ENCODE measurements at regions not wholly inside any gene's neighbourhood (a gene's known extent, or its start where the extent isn't known, plus 50 kb on each side); places are given as distances from the start of the nearest gene placed in this dataset.

GRCh38 chr2:195047955-195048354, 609.1 kb upstream of the SLC39A10 start:
- no peak for TF ChIP-seq CTCF (IDR thresholded peaks at IDR 0.05; ENCODE audit: unreplicated experiment)
- POLR2A ChIA-PET = no interaction called here
- CTCF ChIA-PET = no interaction called here
- intact Hi-C loops (cut with micrococcal nuclease) = no loop called here
- no peak overlapping the region for H3K4me3 Mint-ChIP-seq (ENCODE audit: unreplicated experiment)
- H3K27ac Mint-ChIP-seq (ENCODE audit: low read depth, unreplicated experiment) = no peak overlapping the region
- H3K4me1 Mint-ChIP-seq (ENCODE audit: insufficient read depth, unreplicated experiment) = peaks cover 16% of the 10 kb centered on the region
- DNase-seq (ENCODE audit: unreplicated experiment) = no peak
- H3K27me3 Mint-ChIP-seq (ENCODE audit: insufficient read depth, unreplicated experiment) = no peaks in the 10 kb centered on the region
- no peaks in the 10 kb centered on the region for H3K9me3 Mint-ChIP-seq (ENCODE audit: unreplicated experiment)
- no TSS peak for BruUV-seq (replicated peaks)
- H3K36me3 Mint-ChIP-seq (ENCODE audit: insufficient read depth, unreplicated experiment) = no peaks in the 10 kb centered on the region

GRCh38 chr2:195044801-195045200, 612.2 kb upstream of the SLC39A10 start:
- Mint-ChIP-seq H3K4me1 (ENCODE audit: insufficient read depth, unreplicated experiment) (peaks cover under 1% of the 10 kb centered on the region), H3K27ac (ENCODE audit: low read depth, unreplicated experiment) (no peak overlapping the region), H3K27me3 (ENCODE audit: insufficient read depth, unreplicated experiment) (no peaks in the 10 kb centered on the region), H3K9me3 (ENCODE audit: unreplicated experiment) (no peaks in the 10 kb centered on the region), H3K4me3 (ENCODE audit: unreplicated experiment) (no peak overlapping the region), H3K36me3 (ENCODE audit: insufficient read depth, unreplicated experiment) (no peaks in the 10 kb centered on the region)
- no TSS peak for BruUV-seq (replicated peaks)
- no peak for DNase-seq (ENCODE audit: unreplicated experiment)
- POLR2A ChIA-PET = no interaction called here
- no peak for TF ChIP-seq CTCF (IDR thresholded peaks at IDR 0.05; ENCODE audit: unreplicated experiment)
- intact Hi-C loops (cut with micrococcal nuclease) = no loop called here
- CTCF ChIA-PET = no interaction called here

GRCh38 chr2:195038153-195038552, 618.9 kb upstream of the SLC39A10 start:
- intact Hi-C loops (cut with micrococcal nuclease) = no loop called here
- POLR2A ChIA-PET = no interaction called here
- no peak overlapping the region for H3K27ac Mint-ChIP-seq (ENCODE audit: low read depth, unreplicated experiment)
- no peaks in the 10 kb centered on the region for H3K9me3 Mint-ChIP-seq (ENCODE audit: unreplicated experiment)
- H3K4me1 Mint-ChIP-seq (ENCODE audit: insufficient read depth, unreplicated experiment) = no peaks in the 10 kb centered on the region
- no peak for TF ChIP-seq CTCF (IDR thresholded peaks at IDR 0.05; ENCODE audit: unreplicated experiment)
- H3K36me3 Mint-ChIP-seq (ENCODE audit: insufficient read depth, unreplicated experiment) = no peaks in the 10 kb centered on the region
- no peak for DNase-seq (ENCODE audit: unreplicated experiment)
- CTCF ChIA-PET = no interaction called here
- BruUV-seq (replicated peaks) = no TSS peak
- H3K27me3 Mint-ChIP-seq (ENCODE audit: insufficient read depth, unreplicated experiment) = no peaks in the 10 kb centered on the region
- no peak overlapping the region for H3K4me3 Mint-ChIP-seq (ENCODE audit: unreplicated experiment)

- Mint-ChIP-seq H3K27ac (ENCODE audit: low read depth, unreplicated experiment) (no peak overlapping the region), H3K9me3 (ENCODE audit: unreplicated experiment) (no peaks in the 10 kb centered on the region), H3K4me3 (ENCODE audit: unreplicated experiment) (no peak overlapping the region), H3K36me3 (ENCODE audit: insufficient read depth, unreplicated experiment) (no peaks in the 10 kb centered on the region), H3K4me1 (ENCODE audit: insufficient read depth, unreplicated experiment) (no peaks in the 10 kb centered on the region), H3K27me3 (ENCODE audit: insufficient read depth, unreplicated experiment) (no peaks in the 10 kb centered on the region)
- intact Hi-C loops (cut with micrococcal nuclease) = no loop called here
- no TSS peak for BruUV-seq (replicated peaks)
- TF ChIP-seq CTCF (IDR thresholded peaks at IDR 0.05; ENCODE audit: unreplicated experiment) = no peak
- DNase-seq (ENCODE audit: unreplicated experiment) = no peak
- CTCF ChIA-PET = no interaction called here
- POLR2A ChIA-PET = no interaction called here
These were observed 620.0 kb upstream of the SLC39A10 start for GRCh38 chr2:195037045-195037444.
